K562 (cell line): ENCODE measurements at regions not wholly inside any gene's neighbourhood (a gene's known extent, or its start where the extent isn't known, plus 50 kb on each side); places are given as distances from the start of the nearest gene placed in this dataset.

Experiments used
- MGA ChIP-seq: fragments of 450-650 bp; IDR thresholded peaks from 2 replicates; pipeline ENCODE4 v1.6.1; 2016; ENCODE audit warnings: mild to moderate bottlenecking, moderate library complexity

DNA sequence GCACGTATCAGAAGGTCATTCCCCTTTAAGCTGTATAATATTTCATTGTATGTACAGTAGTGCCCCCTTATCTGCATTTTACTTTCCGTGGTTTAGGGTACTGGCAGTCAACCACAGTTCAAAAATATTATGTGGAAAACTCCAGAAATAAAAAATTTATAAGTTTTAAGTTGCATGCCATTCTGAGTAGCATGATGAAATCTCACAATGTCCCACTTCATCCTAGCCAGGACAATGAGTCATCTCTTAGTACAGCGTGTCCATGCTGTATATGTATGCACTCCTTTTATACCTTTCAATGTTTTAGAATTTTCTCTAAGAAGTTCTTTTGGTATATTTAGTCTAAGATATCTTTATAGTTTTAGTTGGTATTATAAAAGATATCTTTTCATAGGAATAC is 115.0 kb upstream of the HAND1 start (continued):
- no peak for TF ChIP-seq MGA
